Renal pelvis (tissue), 1 donor: ENCODE measurements at regions not wholly inside any gene's neighbourhood (a gene's known extent, or its start where the extent isn't known, plus 50 kb on each side); places are given as distances from the start of the nearest gene placed in this dataset.

Source experiments
- DNase-seq: peaks from one replicate; pipeline ENCODE4 v3.0.0-alpha.2; 2013

- no peak for DNase-seq
Measured at GRCh38 chr19:28841531-28841930, 371.4 kb downstream of the UQCRFS1 start.

- no peak for DNase-seq
Measured at GRCh38 chr19:28840891-28841290, 372.1 kb downstream of the UQCRFS1 start.

GRCh38 chr19:28839455-28839854, 373.5 kb downstream of the UQCRFS1 start:
- no peak for DNase-seq

- no peak for DNase-seq
Measured at GRCh38 chr19:28838909-28839308, 374.0 kb downstream of the UQCRFS1 start.

GRCh38 chr19:28836421-28836820, 376.5 kb downstream of the UQCRFS1 start:
- DNase-seq = no peak

GRCh38 chr19:28834996-28835395, 378.0 kb downstream of the UQCRFS1 start:
- no peak for DNase-seq

GRCh38 chr19:28831462-28831861, 381.5 kb downstream of the UQCRFS1 start:
- DNase-seq = no peak

GRCh38 chr19:28829762-28830161, 383.2 kb downstream of the UQCRFS1 start:
- no peak for DNase-seq

- no peak for DNase-seq
Measured at GRCh38 chr19:28829359-28829758, 383.6 kb downstream of the UQCRFS1 start.

GRCh38 chr19:28828276-28828870, 384.6 kb downstream of the UQCRFS1 start:
- no peak for DNase-seq

GRCh38 chr19:28827382-28827781, 385.6 kb downstream of the UQCRFS1 start:
- no peak for DNase-seq

- no peak for DNase-seq
Measured at GRCh38 chr19:28823338-28823961, 389.5 kb downstream of the UQCRFS1 start.

- no peak for DNase-seq
Measured at GRCh38 chr19:28820289-28820688, 392.7 kb downstream of the UQCRFS1 start.

GRCh38 chr19:28815257-28815656, 397.7 kb downstream of the UQCRFS1 start:
- no peak for DNase-seq

- DNase-seq = no peak
Measured at GRCh38 chr19:28794301-28794700, 418.6 kb downstream of the UQCRFS1 start.

- DNase-seq = peak; percentile 11
Measured at GRCh38 chr19:28793391-28794168, 419.4 kb downstream of the UQCRFS1 start.

GRCh38 chr19:28785971-28786370, 427.0 kb downstream of the UQCRFS1 start:
- DNase-seq = peak; percentile 34

- no peak for DNase-seq
Measured at GRCh38 chr19:28764066-28764465, 448.9 kb downstream of the UQCRFS1 start.

- DNase-seq = no peak
Measured at GRCh38 chr19:28746478-28746877, 466.5 kb downstream of the UQCRFS1 start.

GRCh38 chr19:28744943-28745342, 468.0 kb downstream of the UQCRFS1 start:
- no peak for DNase-seq

- DNase-seq = no peak
Measured at GRCh38 chr19:28744014-28744413, 468.9 kb downstream of the UQCRFS1 start.

- peak; percentile 48 for DNase-seq
Measured at GRCh38 chr19:28737021-28737895, 475.7 kb downstream of the UQCRFS1 start.
